OCI-LY1 (cell line): ENCODE measurements at regions not wholly inside any gene's neighbourhood (a gene's known extent, or its start where the extent isn't known, plus 50 kb on each side); places are given as distances from the start of the nearest gene placed in this dataset.

Experiments used
- H2AFZ ChIP-seq: fragments of 200-600 bp; sonication (generic), shearing (Covaris generic); 2 replicates; pipeline ENCODE4 v1.6.0; 2014; ENCODE audit warnings: antibody characterized with exemption, mild to moderate bottlenecking, low read length
- H3F3A ChIP-seq: fragments of 200-600 bp; sonication (generic), shearing (Covaris generic); 2 replicates; pipeline ENCODE4 v1.6.0; 2014; ENCODE audit warnings: mild to moderate bottlenecking, antibody characterized with exemption, low read length, moderate library complexity; ENCODE audit not compliant: insufficient read depth
- H3K27ac ChIP-seq: fragments of 200-600 bp; sonication (generic); 2 replicates; pipeline ENCODE4 v1.5.1; 2014; ENCODE audit warnings: low read length, mixed run types, mild to moderate bottlenecking, low read depth; ENCODE audit not compliant: poor library complexity, severe bottlenecking
- H3K27me3 ChIP-seq: fragments of 200-600 bp; sonication (generic); 2 replicates; pipeline ENCODE4 v1.6.0; 2014; ENCODE audit warnings: antibody characterized with exemption, mild to moderate bottlenecking, low read length, moderate library complexity; ENCODE audit not compliant: insufficient read depth
- H3K36me3 ChIP-seq: fragments of 200-600 bp; sonication (generic); 2 replicates; pipeline ENCODE4 v1.6.1; 2014; ENCODE audit warnings: mild to moderate bottlenecking, antibody characterized with exemption, low read length, moderate library complexity, mixed read lengths; ENCODE audit not compliant: insufficient read depth
- H3K4me1 ChIP-seq: fragments of 200-600 bp; sonication (generic); 2 replicates; pipeline ENCODE4 v1.5.1; 2014; ENCODE audit warnings: mild to moderate bottlenecking, low read length, moderate library complexity; ENCODE audit not compliant: insufficient read depth, severe bottlenecking
- H3K4me2 ChIP-seq: fragments of 200-600 bp; sonication (generic), shearing (Covaris generic); 2 replicates; pipeline ENCODE4 v1.6.1; 2014; ENCODE audit warnings: low read length
- H3K4me3 ChIP-seq: fragments of 200-600 bp; sonication (generic); 2 replicates; pipeline ENCODE4 v1.5.1; 2014; ENCODE audit warnings: low read length, low read depth, mild to moderate bottlenecking, mixed read lengths; ENCODE audit not compliant: poor library complexity, severe bottlenecking
- H3K79me2 ChIP-seq: fragments of 200-600 bp; shearing (Covaris generic); 2 replicates; pipeline ENCODE4 v1.6.1; 2016; ENCODE audit warnings: mixed run types, low read length, mixed read lengths; ENCODE audit not compliant: insufficient read depth
- H3K9ac ChIP-seq: fragments of 200-600 bp; sonication (generic), shearing (Covaris generic); 2 replicates; pipeline ENCODE4 v1.6.1; 2014; ENCODE audit warnings: mild to moderate bottlenecking, low read length, mixed read lengths
- H3K9me2 ChIP-seq: fragments of 200-600 bp; sonication (generic), shearing (Covaris generic); 2 replicates; pipeline ENCODE4 v1.6.1; 2014; ENCODE audit warnings: low read depth, mild to moderate bottlenecking, low read length, mixed read lengths
- H3K9me3 ChIP-seq: fragments of 200-600 bp; shearing (Covaris generic); 2 replicates; pipeline ENCODE4 v1.6.1; 2014; ENCODE audit warnings: low read length, mixed read lengths
- H4K20me1 ChIP-seq: fragments of 200-600 bp; sonication (generic), shearing (Covaris generic); 2 replicates; pipeline ENCODE4 v1.6.0; 2016; ENCODE audit warnings: mild to moderate bottlenecking, low read length; ENCODE audit not compliant: insufficient read depth
- EZH2 ChIP-seq: fragments of 200-600 bp; sonication (generic), shearing (Covaris generic); IDR thresholded peaks from 2 replicates; pipeline ENCODE4 v1.8.0; 2017; ENCODE audit warnings: borderline replicate concordance, mixed run types, mild to moderate bottlenecking, antibody characterized with exemption, low read length, moderate library complexity, mixed read lengths
- TF ChIP-seq, protein P1 (sequence below): fragments of 200-600 bp; sonication (generic), shearing (Covaris generic); IDR thresholded peaks from 2 replicates; pipeline ENCODE4 v1.5.1; 2017; ENCODE audit warnings: mild to moderate bottlenecking, antibody characterized with exemption, low read length, moderate library complexity, mixed read lengths

DNA sequence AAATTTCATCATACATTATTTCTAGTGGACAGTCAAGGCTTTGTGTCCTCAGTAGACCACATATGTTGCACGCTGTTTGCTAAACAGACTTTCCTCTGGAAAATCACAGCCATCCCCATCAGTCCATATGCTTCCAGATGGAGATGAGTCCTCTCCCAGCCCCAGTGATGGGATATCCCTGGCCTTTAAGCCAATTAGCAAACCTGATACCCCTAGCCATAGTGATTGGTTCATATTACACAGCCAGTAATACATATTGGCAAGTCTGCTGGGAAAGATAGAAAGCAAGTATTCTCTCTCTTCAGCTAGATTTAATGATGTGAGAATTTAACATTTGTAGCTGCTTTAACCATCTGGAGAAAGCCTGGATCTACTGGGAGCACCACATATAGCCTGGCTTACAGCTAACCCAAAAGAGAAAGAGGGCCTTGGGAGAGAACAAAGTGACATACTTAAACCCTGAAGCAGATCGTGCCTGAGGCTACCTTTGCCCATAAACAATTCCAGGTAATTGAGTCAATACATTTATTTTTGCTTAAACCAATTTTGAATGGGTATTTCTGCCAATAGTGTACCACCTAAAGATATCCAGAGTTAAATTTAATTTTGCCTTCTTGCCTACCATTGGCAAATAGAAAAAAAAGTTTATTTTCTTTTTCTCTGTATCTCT is 103.5 kb upstream of the HIVEP1 start:
- no peak overlapping the region for H3K4me2 ChIP-seq
- H3K9ac ChIP-seq: no peak overlapping the region
- H3K9me2 ChIP-seq: no peaks in the 10 kb centered on the region
- H3K9me3 ChIP-seq: no peaks in the 10 kb centered on the region
- H3K36me3 ChIP-seq: no peaks in the 10 kb centered on the region
- no peak overlapping the region for H3K27ac ChIP-seq
- H3F3A ChIP-seq: no peaks in the 10 kb centered on the region
- no peaks in the 10 kb centered on the region for H3K79me2 ChIP-seq
- TF ChIP-seq, protein P1, sequence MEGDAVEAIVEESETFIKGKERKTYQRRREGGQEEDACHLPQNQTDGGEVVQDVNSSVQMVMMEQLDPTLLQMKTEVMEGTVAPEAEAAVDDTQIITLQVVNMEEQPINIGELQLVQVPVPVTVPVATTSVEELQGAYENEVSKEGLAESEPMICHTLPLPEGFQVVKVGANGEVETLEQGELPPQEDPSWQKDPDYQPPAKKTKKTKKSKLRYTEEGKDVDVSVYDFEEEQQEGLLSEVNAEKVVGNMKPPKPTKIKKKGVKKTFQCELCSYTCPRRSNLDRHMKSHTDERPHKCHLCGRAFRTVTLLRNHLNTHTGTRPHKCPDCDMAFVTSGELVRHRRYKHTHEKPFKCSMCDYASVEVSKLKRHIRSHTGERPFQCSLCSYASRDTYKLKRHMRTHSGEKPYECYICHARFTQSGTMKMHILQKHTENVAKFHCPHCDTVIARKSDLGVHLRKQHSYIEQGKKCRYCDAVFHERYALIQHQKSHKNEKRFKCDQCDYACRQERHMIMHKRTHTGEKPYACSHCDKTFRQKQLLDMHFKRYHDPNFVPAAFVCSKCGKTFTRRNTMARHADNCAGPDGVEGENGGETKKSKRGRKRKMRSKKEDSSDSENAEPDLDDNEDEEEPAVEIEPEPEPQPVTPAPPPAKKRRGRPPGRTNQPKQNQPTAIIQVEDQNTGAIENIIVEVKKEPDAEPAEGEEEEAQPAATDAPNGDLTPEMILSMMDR: no peak
- no peak for TF ChIP-seq EZH2
- no peaks in the 10 kb centered on the region for H3K27me3 ChIP-seq
- no peak overlapping the region for H2AFZ ChIP-seq
- no peak overlapping the region for H3K4me3 ChIP-seq
- H4K20me1 ChIP-seq: no peaks in the 10 kb centered on the region
- H3K4me1 ChIP-seq: no peaks in the 10 kb centered on the region

GRCh38 chr6:11903645-11904044 is 108.5 kb upstream of the HIVEP1 start:
- Histone ChIP-seq H3F3A (no peaks in the 10 kb centered on the region), H3K9me2 (no peaks in the 10 kb centered on the region), H3K27ac (no peak overlapping the region), H2AFZ (no peak overlapping the region), H3K79me2 (no peaks in the 10 kb centered on the region), H3K9ac (no peak overlapping the region), H4K20me1 (no peaks in the 10 kb centered on the region), H3K27me3 (0 out of 2 replicates have a peak, but pooled peaks cover 5% of the 10 kb centered on the region), H3K36me3 (no peaks in the 10 kb centered on the region), H3K4me3 (no peak overlapping the region), H3K4me2 (no peak overlapping the region), H3K4me1 (no peaks in the 10 kb centered on the region), H3K9me3 (no peaks in the 10 kb centered on the region)
- no peak for TF ChIP-seq EZH2
- TF ChIP-seq, protein P1: no peak

GRCh38 chr6:11902527-11902926 is 109.6 kb upstream of the HIVEP1 start:
- no peak overlapping the region for H2AFZ ChIP-seq
- no peaks in the 10 kb centered on the region for H3K4me1 ChIP-seq
- no peaks in the 10 kb centered on the region for H3K36me3 ChIP-seq

More at GRCh38 chr6:11902527-11902926, 109.6 kb upstream of the HIVEP1 start:
- H3K4me3 ChIP-seq: no peak overlapping the region
- no peak for TF ChIP-seq EZH2
- TF ChIP-seq, protein P1: no peak
- no peaks in the 10 kb centered on the region for H3F3A ChIP-seq
- H3K9me3 ChIP-seq: no peaks in the 10 kb centered on the region
- H3K27me3 ChIP-seq: 0 out of 2 replicates have a peak, but pooled peaks cover 5% of the 10 kb centered on the region
- H3K4me2 ChIP-seq: no peak overlapping the region
- H3K79me2 ChIP-seq: no peaks in the 10 kb centered on the region
- no peaks in the 10 kb centered on the region for H4K20me1 ChIP-seq
- no peaks in the 10 kb centered on the region for H3K9me2 ChIP-seq
- H3K27ac ChIP-seq: no peak overlapping the region
- H3K9ac ChIP-seq: no peak overlapping the region
